HUES48 (cell line): ENCODE measurements at regions not wholly inside any gene's neighbourhood (a gene's known extent, or its start where the extent isn't known, plus 50 kb on each side); places are given as distances from the start of the nearest gene placed in this dataset.

ENCODE experiments used
- H3K27ac ChIP-seq: one replicate; pipeline ENCODE4 v1.7.0; 2013; ENCODE audit warnings: low read depth, low read length, inconsistent platforms
- H3K27me3 ChIP-seq: 2 replicates; pipeline ENCODE4 v1.6.1; 2013; ENCODE audit warnings: mild to moderate bottlenecking, low read length; ENCODE audit not compliant: control insufficient read depth, insufficient read depth
- H3K36me3 ChIP-seq: 2 replicates; pipeline ENCODE4 v1.6.1; 2013; ENCODE audit warnings: low read length; ENCODE audit not compliant: control insufficient read depth, insufficient read depth
- H3K4me1 ChIP-seq: 2 replicates; pipeline ENCODE4 v1.6.1; 2013; ENCODE audit warnings: mild to moderate bottlenecking, low read length; ENCODE audit not compliant: control insufficient read depth, insufficient read depth
- H3K4me3 ChIP-seq: 2 replicates; pipeline ENCODE4 v1.5.1; 2013; ENCODE audit warnings: mild to moderate bottlenecking, low read depth, low read length
- H3K9ac ChIP-seq: 2 replicates; pipeline ENCODE4 v1.6.1; 2013; ENCODE audit warnings: mild to moderate bottlenecking, low read depth, low read length, moderate library complexity
- H3K9me3 ChIP-seq: 2 replicates; pipeline ENCODE4 v1.6.1; 2013; ENCODE audit warnings: low read length; ENCODE audit not compliant: control insufficient read depth, insufficient read depth

DNA sequence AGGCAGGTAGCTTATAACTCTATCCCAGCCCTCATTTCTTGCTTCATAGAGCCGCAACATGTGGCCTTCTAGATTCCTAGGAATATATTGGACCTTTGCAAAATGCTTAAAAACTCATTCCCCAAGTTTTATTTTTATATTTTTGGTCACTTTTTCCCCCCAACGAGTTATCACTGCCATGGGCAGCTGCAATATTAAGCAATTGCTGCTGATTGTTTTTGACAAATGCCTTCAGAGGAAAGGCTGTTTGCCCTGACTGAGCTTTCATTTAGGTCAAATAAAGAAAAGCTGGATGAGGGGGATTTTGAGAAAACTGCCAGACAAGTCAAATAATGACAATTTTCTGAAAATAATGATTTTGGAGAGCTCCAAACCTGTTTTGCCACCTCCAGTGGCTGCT is 976.9 kb upstream of the MBL2 start:
- peaks cover 22% of the 10 kb centered on the region for H3K9me3 ChIP-seq
- H3K27me3 ChIP-seq = no peaks in the 10 kb centered on the region
- peaks cover 2% of the 10 kb centered on the region; the same call in 1 of the 2 replicates for H3K4me1 ChIP-seq
- H3K36me3 ChIP-seq = no peaks in the 10 kb centered on the region
- H3K4me3 ChIP-seq = no peak overlapping the region
- H3K27ac ChIP-seq = no peak overlapping the region
- no peak overlapping the region for H3K9ac ChIP-seq

- H3K9me3 ChIP-seq = peaks cover 25% of the 10 kb centered on the region
- peaks cover 3% of the 10 kb centered on the region; the same call in 1 of the 2 replicates for H3K4me1 ChIP-seq
- no peaks in the 10 kb centered on the region for H3K27me3 ChIP-seq
- no peak overlapping the region for H3K4me3 ChIP-seq
- no peak overlapping the region for H3K27ac ChIP-seq
- no peaks in the 10 kb centered on the region for H3K36me3 ChIP-seq
- H3K9ac ChIP-seq = no peak overlapping the region
Observed at GRCh38 chr10:53748319-53748718, 975.7 kb upstream of the MBL2 start.

- H3K27ac ChIP-seq = no peak overlapping the region
- H3K9me3 ChIP-seq = peaks cover 25% of the 10 kb centered on the region
- H3K9ac ChIP-seq = no peak overlapping the region
Observed at GRCh38 chr10:53744746-53745145, 972.2 kb upstream of the MBL2 start.

GRCh38 chr10:53744176-53744575 is 971.6 kb upstream of the MBL2 start:
- peaks cover 19% of the 10 kb centered on the region for H3K9me3 ChIP-seq
- no peaks in the 10 kb centered on the region for H3K27me3 ChIP-seq
- peaks cover 3% of the 10 kb centered on the region; the same call in 1 of the 2 replicates for H3K4me1 ChIP-seq
- H3K4me3 ChIP-seq = no peak overlapping the region
- no peak overlapping the region for H3K27ac ChIP-seq
- H3K9ac ChIP-seq = no peak overlapping the region
- H3K36me3 ChIP-seq = no peaks in the 10 kb centered on the region

More at GRCh38 chr10:53744746-53745145, 972.2 kb upstream of the MBL2 start:
- Histone ChIP-seq H3K36me3 (no peaks in the 10 kb centered on the region), H3K4me3 (no peak overlapping the region), H3K4me1 (peaks cover 3% of the 10 kb centered on the region; the same call in 1 of the 2 replicates), H3K27me3 (no peaks in the 10 kb centered on the region)

DNA sequence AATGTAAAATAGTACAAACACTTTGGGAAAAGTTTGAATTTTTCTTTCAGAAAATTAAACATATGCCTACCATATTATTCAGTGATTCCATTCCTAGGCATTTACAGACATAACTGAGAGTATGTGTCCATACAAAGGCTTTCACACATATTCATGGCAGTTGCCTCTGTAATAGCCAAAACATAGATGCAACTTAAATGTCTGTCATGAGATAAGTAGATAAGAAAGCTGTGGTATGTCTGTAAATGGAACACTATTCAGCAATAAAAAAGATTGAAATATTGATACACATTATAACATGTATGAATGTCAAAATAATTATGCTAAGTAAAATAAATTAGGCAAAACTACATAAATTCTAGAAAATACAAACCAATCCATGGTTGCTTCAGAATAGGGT is 964.5 kb upstream of the MBL2 start:
- Histone ChIP-seq H3K4me3 (no peak overlapping the region), H3K9ac (no peak overlapping the region), H3K27ac (no peak overlapping the region), H3K9me3 (no peaks in the 10 kb centered on the region), H3K36me3 (no peaks in the 10 kb centered on the region), H3K4me1 (no peaks in the 10 kb centered on the region), H3K27me3 (no peaks in the 10 kb centered on the region)

GRCh38 chr10:53726921-53727320 is 954.3 kb upstream of the MBL2 start:
- Histone ChIP-seq H3K4me1 (no peaks in the 10 kb centered on the region), H3K9me3 (no peaks in the 10 kb centered on the region), H3K4me3 (no peak overlapping the region)

DNA sequence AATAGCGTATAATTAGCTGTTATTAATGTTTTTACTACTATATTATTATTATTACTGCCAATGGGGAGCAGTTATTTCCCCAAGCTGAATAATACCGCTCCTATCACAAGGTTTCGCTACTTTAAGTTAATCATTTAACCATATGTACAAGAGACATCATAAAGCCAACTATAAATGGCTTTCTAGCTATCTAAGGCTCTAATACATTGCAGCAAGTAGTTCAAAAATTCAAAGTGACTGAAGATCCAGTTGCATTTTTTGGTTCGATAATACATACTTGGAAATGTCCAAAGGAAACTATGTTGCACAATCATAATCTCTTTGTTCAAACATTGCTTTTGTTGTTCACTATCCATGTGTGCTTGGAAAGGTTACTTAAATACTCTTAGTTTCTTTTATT is 952.0 kb upstream of the MBL2 start:
- H3K9me3 ChIP-seq = no peaks in the 10 kb centered on the region
- H3K36me3 ChIP-seq = no peaks in the 10 kb centered on the region
- no peak overlapping the region for H3K4me3 ChIP-seq
- H3K9ac ChIP-seq = no peak overlapping the region
- H3K4me1 ChIP-seq = no peaks in the 10 kb centered on the region
- no peak overlapping the region for H3K27ac ChIP-seq
- H3K27me3 ChIP-seq = no peaks in the 10 kb centered on the region

More at GRCh38 chr10:53726921-53727320, 954.3 kb upstream of the MBL2 start:
- H3K27ac ChIP-seq = no peak overlapping the region
- no peaks in the 10 kb centered on the region for H3K36me3 ChIP-seq
- no peak overlapping the region for H3K9ac ChIP-seq
- H3K27me3 ChIP-seq = no peaks in the 10 kb centered on the region

DNA sequence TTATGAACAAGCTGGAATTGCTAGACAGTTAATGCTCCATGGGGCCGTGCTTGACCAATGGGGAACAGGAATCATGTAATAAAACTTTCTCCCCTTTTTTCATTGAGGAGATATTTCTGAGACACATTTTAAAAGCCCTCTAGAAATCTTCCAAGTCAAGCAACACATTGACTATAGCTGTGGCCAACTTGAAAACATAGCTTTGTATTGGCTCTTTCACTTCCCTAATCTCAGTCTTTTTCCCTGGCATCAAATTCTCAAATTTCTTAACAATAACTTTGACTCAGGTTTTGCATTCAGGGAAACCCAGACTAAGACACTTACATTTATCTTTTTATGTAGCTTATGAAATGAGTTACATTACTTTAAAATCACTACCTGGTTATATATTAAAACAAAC is 947.1 kb upstream of the MBL2 start:
- no peak overlapping the region for H3K27ac ChIP-seq
- H3K4me1 ChIP-seq = no peaks in the 10 kb centered on the region
- H3K27me3 ChIP-seq = no peaks in the 10 kb centered on the region
- H3K9me3 ChIP-seq = no peaks in the 10 kb centered on the region
- no peak overlapping the region for H3K9ac ChIP-seq
- H3K4me3 ChIP-seq = no peak overlapping the region
- H3K36me3 ChIP-seq = no peaks in the 10 kb centered on the region

- no peak overlapping the region for H3K4me3 ChIP-seq
- H3K36me3 ChIP-seq = no peaks in the 10 kb centered on the region
- no peaks in the 10 kb centered on the region for H3K27me3 ChIP-seq
- H3K9me3 ChIP-seq = no peaks in the 10 kb centered on the region
- H3K27ac ChIP-seq = no peak overlapping the region
- no peaks in the 10 kb centered on the region for H3K4me1 ChIP-seq
- H3K9ac ChIP-seq = no peak overlapping the region
Observed at GRCh38 chr10:53716156-53716555, 943.6 kb upstream of the MBL2 start.

DNA sequence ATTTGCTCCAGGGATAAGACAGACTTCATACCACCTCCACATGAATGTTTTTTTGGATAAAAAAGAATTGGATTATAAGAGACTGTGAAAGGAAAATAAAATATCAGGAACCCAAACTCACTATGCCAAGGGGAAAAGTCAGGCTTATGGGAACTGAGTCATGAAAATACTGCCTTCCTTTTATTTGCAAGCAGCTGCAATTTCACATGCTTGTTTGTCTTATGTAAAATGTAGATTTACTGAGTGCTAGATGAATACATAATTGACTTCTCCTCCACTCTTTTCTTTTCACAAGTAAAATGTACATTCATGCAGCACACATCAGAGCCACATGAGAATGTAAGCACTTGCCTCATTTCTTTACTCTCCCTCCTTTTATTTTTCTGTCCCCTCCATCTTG is 940.8 kb upstream of the MBL2 start:
- H3K9ac ChIP-seq = no peak overlapping the region
- H3K27ac ChIP-seq = no peak overlapping the region
- H3K9me3 ChIP-seq = peaks cover 8% of the 10 kb centered on the region; the same call in 1 of the 2 replicates
- no peaks in the 10 kb centered on the region for H3K4me1 ChIP-seq
- no peak overlapping the region for H3K4me3 ChIP-seq
- H3K27me3 ChIP-seq = no peaks in the 10 kb centered on the region
- H3K36me3 ChIP-seq = no peaks in the 10 kb centered on the region

DNA sequence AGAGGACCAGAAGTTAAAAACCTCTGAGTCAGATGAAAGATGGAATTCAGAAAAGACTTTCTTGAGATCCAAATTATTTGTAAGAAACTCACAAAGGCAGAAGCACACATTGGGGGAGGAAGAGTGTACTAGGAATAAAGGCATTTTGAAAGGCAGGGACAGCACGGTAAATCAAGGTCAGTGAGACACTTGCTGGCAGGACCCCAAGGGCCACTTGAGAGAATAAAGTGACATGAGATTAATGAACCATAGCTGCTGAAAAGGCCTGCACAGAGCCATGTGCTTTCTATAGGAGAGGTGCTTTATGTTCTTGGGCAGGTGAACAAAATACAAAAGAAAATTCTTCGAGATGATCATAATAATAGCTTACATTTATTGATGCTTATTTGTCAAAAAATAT is 929.9 kb upstream of the MBL2 start:
- Histone ChIP-seq H3K9ac (no peak overlapping the region), H3K9me3 (no peaks in the 10 kb centered on the region), H3K4me1 (no peaks in the 10 kb centered on the region; the same call in 1 of the 2 replicates), H3K27ac (no peak overlapping the region), H3K36me3 (no peaks in the 10 kb centered on the region), H3K4me3 (no peak overlapping the region), H3K27me3 (no peaks in the 10 kb centered on the region)

DNA sequence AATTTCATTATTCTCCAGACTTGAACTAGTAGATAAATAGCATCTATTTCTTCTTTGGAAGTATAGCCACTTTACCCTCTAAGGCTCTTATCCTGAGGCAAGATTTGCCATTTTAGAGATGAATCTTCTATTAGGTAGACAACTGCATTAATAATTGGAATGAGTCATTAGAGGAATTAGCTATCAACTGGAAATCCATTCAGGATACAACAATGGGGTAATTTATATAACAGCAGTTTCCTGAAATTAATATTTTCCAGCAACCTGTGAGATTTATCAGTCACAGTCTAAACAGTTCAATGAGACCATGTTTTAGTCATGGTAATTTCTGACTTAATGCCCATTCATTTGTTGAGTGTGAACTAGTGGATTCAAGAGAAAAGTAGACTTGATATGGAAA is 928.6 kb upstream of the MBL2 start:
- no peaks in the 10 kb centered on the region for H3K9me3 ChIP-seq
- no peaks in the 10 kb centered on the region for H3K27me3 ChIP-seq
- H3K9ac ChIP-seq = no peak overlapping the region
- H3K27ac ChIP-seq = no peak overlapping the region
- no peak overlapping the region for H3K4me3 ChIP-seq
- no peaks in the 10 kb centered on the region; the same call in 1 of the 2 replicates for H3K4me1 ChIP-seq
- no peaks in the 10 kb centered on the region for H3K36me3 ChIP-seq
